Liver (tissue), 3 donors: ENCODE measurements at regions not wholly inside any gene's neighbourhood (a gene's known extent, or its start where the extent isn't known, plus 50 kb on each side); places are given as distances from the start of the nearest gene placed in this dataset.

Experiments used
- GABPA ChIP-seq, 2 donors: IDR thresholded peaks in 1 of 2; conservative IDR thresholded peaks in 1 of 2; 2 replicates each; pipeline ENCODE4 v1.6.1; 2016; ENCODE audit warnings: antibody characterized with exemption in 2 of 2, mild to moderate bottlenecking in 1 of 2, moderate library complexity in 1 of 2
- JUND ChIP-seq, 2 donors: IDR thresholded peaks; 2 replicates each; pipeline ENCODE4 v1.6.1; 2016; ENCODE audit warnings: antibody characterized with exemption in 2 of 2
- NR2F2 ChIP-seq: IDR thresholded peaks from 2 replicates; pipeline ENCODE4 v1.6.1; 2016; ENCODE audit warnings: antibody characterized with exemption
- RXRA ChIP-seq, 2 donors: IDR thresholded peaks; 2 replicates each; pipeline ENCODE4 v1.6.1; 2017 to 2018; ENCODE audit warnings: antibody characterized with exemption in 2 of 2, mild to moderate bottlenecking in 1 of 2
- SP1 ChIP-seq: IDR thresholded peaks from 2 replicates; pipeline ENCODE4 v1.6.1; 2018; ENCODE audit warnings: antibody characterized with exemption, mild to moderate bottlenecking
- TAF1 ChIP-seq: conservative IDR thresholded peaks from 2 replicates; pipeline ENCODE4 v1.6.1; 2016; ENCODE audit warnings: antibody characterized with exemption, mild to moderate bottlenecking
- TF ChIP-seq, protein P1 (sequence below): fragments of 150-350 bp; IDR thresholded peaks from 2 replicates; pipeline ENCODE4 v1.5.1; 2017; ENCODE audit warnings: improper control_type of control experiment, low read depth, low read length; ENCODE audit not compliant: missing input control
- TF ChIP-seq, protein P2 (sequence below): IDR thresholded peaks from 2 replicates; pipeline ENCODE4 v1.6.1; 2016; ENCODE audit warnings: antibody characterized with exemption
- TF ChIP-seq, protein P3 (sequence below): IDR thresholded peaks from 2 replicates; pipeline ENCODE4 v1.6.1; 2016; ENCODE audit warnings: antibody characterized with exemption, mild to moderate bottlenecking
- donor health status: healthy.
- donor health status: healthy.

DNA sequence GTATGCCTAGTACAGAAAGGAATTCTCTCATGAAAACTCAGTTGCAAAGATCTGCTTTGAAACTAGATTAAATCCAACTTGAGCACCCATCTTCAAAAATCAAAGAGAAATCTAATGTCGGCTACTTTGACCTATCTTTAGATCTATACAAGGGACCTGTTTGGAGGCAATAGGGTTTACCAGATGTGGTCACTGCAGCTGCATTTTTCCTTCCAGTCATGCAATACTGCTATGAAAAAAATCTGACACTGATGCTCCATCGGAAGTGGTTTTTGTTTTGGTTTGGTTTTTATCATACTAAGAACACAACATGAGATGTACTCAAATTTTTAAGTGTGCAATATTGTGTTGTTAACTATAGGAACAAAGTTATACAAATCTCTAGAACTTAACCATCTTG lies 169.5 kb downstream of the BCHE start:
- TF ChIP-seq, protein P1, sequence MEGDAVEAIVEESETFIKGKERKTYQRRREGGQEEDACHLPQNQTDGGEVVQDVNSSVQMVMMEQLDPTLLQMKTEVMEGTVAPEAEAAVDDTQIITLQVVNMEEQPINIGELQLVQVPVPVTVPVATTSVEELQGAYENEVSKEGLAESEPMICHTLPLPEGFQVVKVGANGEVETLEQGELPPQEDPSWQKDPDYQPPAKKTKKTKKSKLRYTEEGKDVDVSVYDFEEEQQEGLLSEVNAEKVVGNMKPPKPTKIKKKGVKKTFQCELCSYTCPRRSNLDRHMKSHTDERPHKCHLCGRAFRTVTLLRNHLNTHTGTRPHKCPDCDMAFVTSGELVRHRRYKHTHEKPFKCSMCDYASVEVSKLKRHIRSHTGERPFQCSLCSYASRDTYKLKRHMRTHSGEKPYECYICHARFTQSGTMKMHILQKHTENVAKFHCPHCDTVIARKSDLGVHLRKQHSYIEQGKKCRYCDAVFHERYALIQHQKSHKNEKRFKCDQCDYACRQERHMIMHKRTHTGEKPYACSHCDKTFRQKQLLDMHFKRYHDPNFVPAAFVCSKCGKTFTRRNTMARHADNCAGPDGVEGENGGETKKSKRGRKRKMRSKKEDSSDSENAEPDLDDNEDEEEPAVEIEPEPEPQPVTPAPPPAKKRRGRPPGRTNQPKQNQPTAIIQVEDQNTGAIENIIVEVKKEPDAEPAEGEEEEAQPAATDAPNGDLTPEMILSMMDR, result no peak
- TF ChIP-seq SP1 (no peak), NR2F2 (no peak), TAF1 (no peak), JUND (IDR thresholded peaks at IDR 0.05) (no peak), GABPA (IDR thresholded peaks at IDR 0.05 in 1 of 2, conservative IDR thresholded peaks at IDR 0.05 in 1 of 2) (no peak), RXRA (IDR thresholded peaks at IDR 0.05) (no peak)
- TF ChIP-seq, protein P2, sequence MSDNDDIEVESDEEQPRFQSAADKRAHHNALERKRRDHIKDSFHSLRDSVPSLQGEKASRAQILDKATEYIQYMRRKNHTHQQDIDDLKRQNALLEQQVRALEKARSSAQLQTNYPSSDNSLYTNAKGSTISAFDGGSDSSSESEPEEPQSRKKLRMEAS, result no peak
- TF ChIP-seq, protein P3, sequence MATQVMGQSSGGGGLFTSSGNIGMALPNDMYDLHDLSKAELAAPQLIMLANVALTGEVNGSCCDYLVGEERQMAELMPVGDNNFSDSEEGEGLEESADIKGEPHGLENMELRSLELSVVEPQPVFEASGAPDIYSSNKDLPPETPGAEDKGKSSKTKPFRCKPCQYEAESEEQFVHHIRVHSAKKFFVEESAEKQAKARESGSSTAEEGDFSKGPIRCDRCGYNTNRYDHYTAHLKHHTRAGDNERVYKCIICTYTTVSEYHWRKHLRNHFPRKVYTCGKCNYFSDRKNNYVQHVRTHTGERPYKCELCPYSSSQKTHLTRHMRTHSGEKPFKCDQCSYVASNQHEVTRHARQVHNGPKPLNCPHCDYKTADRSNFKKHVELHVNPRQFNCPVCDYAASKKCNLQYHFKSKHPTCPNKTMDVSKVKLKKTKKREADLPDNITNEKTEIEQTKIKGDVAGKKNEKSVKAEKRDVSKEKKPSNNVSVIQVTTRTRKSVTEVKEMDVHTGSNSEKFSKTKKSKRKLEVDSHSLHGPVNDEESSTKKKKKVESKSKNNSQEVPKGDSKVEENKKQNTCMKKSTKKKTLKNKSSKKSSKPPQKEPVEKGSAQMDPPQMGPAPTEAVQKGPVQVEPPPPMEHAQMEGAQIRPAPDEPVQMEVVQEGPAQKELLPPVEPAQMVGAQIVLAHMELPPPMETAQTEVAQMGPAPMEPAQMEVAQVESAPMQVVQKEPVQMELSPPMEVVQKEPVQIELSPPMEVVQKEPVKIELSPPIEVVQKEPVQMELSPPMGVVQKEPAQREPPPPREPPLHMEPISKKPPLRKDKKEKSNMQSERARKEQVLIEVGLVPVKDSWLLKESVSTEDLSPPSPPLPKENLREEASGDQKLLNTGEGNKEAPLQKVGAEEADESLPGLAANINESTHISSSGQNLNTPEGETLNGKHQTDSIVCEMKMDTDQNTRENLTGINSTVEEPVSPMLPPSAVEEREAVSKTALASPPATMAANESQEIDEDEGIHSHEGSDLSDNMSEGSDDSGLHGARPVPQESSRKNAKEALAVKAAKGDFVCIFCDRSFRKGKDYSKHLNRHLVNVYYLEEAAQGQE, result no peak
